PFSK-1 (cell line): ENCODE measurements at regions not wholly inside any gene's neighbourhood (a gene's known extent, or its start where the extent isn't known, plus 50 kb on each side); places are given as distances from the start of the nearest gene placed in this dataset.

ENCODE experiments used
- POLR2AphosphoS5 ChIP-seq: IDR thresholded peaks from 2 replicates; pipeline ENCODE4 v1.6.1; 2012; ENCODE audit warnings: low read depth, mild to moderate bottlenecking, control low read depth, low read length, moderate library complexity
- SIN3A ChIP-seq: IDR thresholded peaks from 2 replicates; pipeline ENCODE4 v1.6.1; 2012; ENCODE audit warnings: mild to moderate bottlenecking, low read length, moderate library complexity, borderline replicate concordance; ENCODE audit not compliant: insufficient read depth
- TAF1 ChIP-seq: IDR thresholded peaks from 2 replicates; pipeline ENCODE4 v1.6.1; 2012; ENCODE audit warnings: low read length, control low read depth, borderline replicate concordance; ENCODE audit not compliant: insufficient read depth
- TF ChIP-seq, protein P1 (sequence below), 2 experiments: IDR thresholded peaks; 2 replicates each; pipeline versions ENCODE4 v1.6.1 to v1.8.0; 2011 to 2012; ENCODE audit warnings: low read depth in 2 of 2, low read length in 2 of 2, control low read depth in 1 of 2, inconsistent platforms in 1 of 2, mild to moderate bottlenecking in 1 of 2, moderate library complexity in 1 of 2; ENCODE audit not compliant: insufficient read depth in 1 of 2

DNA sequence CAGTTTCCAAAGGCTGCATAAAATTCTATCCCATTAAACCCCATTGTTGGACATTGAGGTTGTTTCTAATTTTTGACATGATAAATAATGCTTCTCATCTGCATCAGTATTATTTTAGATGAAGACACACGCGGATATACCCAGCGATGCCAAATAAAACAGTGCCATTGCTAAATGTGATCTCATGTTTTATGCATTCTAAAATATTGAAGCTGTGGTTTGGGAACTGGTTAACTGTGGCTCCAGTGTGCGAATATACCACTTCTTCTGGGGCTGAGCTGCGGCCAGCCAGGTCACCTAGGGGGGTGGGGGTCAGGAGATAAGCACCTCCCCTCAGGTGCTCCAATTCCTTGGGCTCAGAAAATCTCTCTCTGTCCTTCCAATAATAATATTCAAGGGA, 230.0 kb downstream of the ADAMTS9 start:
- TF ChIP-seq POLR2AphosphoS5, result no peak
- no peak for TF ChIP-seq SIN3A
- TF ChIP-seq TAF1, result no peak
- TF ChIP-seq, protein P1, sequence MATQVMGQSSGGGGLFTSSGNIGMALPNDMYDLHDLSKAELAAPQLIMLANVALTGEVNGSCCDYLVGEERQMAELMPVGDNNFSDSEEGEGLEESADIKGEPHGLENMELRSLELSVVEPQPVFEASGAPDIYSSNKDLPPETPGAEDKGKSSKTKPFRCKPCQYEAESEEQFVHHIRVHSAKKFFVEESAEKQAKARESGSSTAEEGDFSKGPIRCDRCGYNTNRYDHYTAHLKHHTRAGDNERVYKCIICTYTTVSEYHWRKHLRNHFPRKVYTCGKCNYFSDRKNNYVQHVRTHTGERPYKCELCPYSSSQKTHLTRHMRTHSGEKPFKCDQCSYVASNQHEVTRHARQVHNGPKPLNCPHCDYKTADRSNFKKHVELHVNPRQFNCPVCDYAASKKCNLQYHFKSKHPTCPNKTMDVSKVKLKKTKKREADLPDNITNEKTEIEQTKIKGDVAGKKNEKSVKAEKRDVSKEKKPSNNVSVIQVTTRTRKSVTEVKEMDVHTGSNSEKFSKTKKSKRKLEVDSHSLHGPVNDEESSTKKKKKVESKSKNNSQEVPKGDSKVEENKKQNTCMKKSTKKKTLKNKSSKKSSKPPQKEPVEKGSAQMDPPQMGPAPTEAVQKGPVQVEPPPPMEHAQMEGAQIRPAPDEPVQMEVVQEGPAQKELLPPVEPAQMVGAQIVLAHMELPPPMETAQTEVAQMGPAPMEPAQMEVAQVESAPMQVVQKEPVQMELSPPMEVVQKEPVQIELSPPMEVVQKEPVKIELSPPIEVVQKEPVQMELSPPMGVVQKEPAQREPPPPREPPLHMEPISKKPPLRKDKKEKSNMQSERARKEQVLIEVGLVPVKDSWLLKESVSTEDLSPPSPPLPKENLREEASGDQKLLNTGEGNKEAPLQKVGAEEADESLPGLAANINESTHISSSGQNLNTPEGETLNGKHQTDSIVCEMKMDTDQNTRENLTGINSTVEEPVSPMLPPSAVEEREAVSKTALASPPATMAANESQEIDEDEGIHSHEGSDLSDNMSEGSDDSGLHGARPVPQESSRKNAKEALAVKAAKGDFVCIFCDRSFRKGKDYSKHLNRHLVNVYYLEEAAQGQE (IDR thresholded peaks at IDR 0.05; ENCODE audit: insufficient read depth in 1 of 2, low read depth in 2 of 2, low read length in 2 of 2), result no peak
